ENCODE measurements at regions not wholly inside any gene's neighbourhood (a gene's known extent, or its start where the extent isn't known, plus 50 kb on each side); places are given as distances from the start of the nearest gene placed in this dataset.

GRCh38 chr1:187959062-187959461 lies 1130.3 kb downstream of the PLA2G4A start:
- H3K4me3 ChIP-seq (ENCODE audit: low read length), result no peak overlapping the region
- H3K27me3 ChIP-seq (ENCODE audit: insufficient read depth, low read depth, low read length), result no peaks in the 10 kb centered on the region
- H2AFZ ChIP-seq (ENCODE audit: low read depth, low read length), result no peak overlapping the region
- no peaks in the 10 kb centered on the region for H3F3A ChIP-seq (ENCODE audit: insufficient read depth, low read length, poor library complexity, severe bottlenecking)
- no peaks in the 10 kb centered on the region for H3K79me2 ChIP-seq (replicated peaks; ENCODE audit: insufficient read depth, low read length)
- no peak overlapping the region for H3K27ac ChIP-seq (ENCODE audit: low read length)
- no peaks in the 10 kb centered on the region for H3K9me3 ChIP-seq (ENCODE audit: low read length)
- TF ChIP-seq EP300 (conservative IDR thresholded peaks at IDR 0.05; ENCODE audit: poor library complexity, severe bottlenecking), result no peak
- TF ChIP-seq EZH2 (IDR thresholded peaks at IDR 0.05; ENCODE audit: borderline replicate concordance, insufficient read depth, low read length, poor library complexity, severe bottlenecking), result no peak
- no peak for TF ChIP-seq SMC3 (conservative IDR thresholded peaks at IDR 0.05; ENCODE audit: poor library complexity)
- TF ChIP-seq MXI1 (conservative IDR thresholded peaks at IDR 0.05; ENCODE audit: poor library complexity, severe bottlenecking), result no peak
- TF ChIP-seq, protein P1, sequence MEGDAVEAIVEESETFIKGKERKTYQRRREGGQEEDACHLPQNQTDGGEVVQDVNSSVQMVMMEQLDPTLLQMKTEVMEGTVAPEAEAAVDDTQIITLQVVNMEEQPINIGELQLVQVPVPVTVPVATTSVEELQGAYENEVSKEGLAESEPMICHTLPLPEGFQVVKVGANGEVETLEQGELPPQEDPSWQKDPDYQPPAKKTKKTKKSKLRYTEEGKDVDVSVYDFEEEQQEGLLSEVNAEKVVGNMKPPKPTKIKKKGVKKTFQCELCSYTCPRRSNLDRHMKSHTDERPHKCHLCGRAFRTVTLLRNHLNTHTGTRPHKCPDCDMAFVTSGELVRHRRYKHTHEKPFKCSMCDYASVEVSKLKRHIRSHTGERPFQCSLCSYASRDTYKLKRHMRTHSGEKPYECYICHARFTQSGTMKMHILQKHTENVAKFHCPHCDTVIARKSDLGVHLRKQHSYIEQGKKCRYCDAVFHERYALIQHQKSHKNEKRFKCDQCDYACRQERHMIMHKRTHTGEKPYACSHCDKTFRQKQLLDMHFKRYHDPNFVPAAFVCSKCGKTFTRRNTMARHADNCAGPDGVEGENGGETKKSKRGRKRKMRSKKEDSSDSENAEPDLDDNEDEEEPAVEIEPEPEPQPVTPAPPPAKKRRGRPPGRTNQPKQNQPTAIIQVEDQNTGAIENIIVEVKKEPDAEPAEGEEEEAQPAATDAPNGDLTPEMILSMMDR (IDR thresholded peaks at IDR 0.05; ENCODE audit: poor library complexity, severe bottlenecking), result no peak
- no peak for TF ChIP-seq RAD21 (conservative IDR thresholded peaks at IDR 0.05)
- no peak for TF ChIP-seq TAF1 (IDR thresholded peaks at IDR 0.05; ENCODE audit: low read depth)
- H3K36me3 ChIP-seq (ENCODE audit: insufficient read depth, low read length), result no peaks in the 10 kb centered on the region
- H3K9me2 ChIP-seq (ENCODE audit: insufficient read depth, low read length), result no peaks in the 10 kb centered on the region
- no peak overlapping the region for H3K4me2 ChIP-seq (ENCODE audit: low read length)
- no peak overlapping the region for H3K9ac ChIP-seq (ENCODE audit: low read length)
- H4K20me1 ChIP-seq (ENCODE audit: insufficient read depth), result no peaks in the 10 kb centered on the region

- TF ChIP-seq, protein P2, sequence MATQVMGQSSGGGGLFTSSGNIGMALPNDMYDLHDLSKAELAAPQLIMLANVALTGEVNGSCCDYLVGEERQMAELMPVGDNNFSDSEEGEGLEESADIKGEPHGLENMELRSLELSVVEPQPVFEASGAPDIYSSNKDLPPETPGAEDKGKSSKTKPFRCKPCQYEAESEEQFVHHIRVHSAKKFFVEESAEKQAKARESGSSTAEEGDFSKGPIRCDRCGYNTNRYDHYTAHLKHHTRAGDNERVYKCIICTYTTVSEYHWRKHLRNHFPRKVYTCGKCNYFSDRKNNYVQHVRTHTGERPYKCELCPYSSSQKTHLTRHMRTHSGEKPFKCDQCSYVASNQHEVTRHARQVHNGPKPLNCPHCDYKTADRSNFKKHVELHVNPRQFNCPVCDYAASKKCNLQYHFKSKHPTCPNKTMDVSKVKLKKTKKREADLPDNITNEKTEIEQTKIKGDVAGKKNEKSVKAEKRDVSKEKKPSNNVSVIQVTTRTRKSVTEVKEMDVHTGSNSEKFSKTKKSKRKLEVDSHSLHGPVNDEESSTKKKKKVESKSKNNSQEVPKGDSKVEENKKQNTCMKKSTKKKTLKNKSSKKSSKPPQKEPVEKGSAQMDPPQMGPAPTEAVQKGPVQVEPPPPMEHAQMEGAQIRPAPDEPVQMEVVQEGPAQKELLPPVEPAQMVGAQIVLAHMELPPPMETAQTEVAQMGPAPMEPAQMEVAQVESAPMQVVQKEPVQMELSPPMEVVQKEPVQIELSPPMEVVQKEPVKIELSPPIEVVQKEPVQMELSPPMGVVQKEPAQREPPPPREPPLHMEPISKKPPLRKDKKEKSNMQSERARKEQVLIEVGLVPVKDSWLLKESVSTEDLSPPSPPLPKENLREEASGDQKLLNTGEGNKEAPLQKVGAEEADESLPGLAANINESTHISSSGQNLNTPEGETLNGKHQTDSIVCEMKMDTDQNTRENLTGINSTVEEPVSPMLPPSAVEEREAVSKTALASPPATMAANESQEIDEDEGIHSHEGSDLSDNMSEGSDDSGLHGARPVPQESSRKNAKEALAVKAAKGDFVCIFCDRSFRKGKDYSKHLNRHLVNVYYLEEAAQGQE (IDR thresholded peaks at IDR 0.05; ENCODE audit: borderline replicate concordance), result no peak
- TF ChIP-seq RAD21 (conservative IDR thresholded peaks at IDR 0.05), result no peak
- Histone ChIP-seq H3K4me3 (ENCODE audit: low read length) (no peak overlapping the region), H3K4me2 (ENCODE audit: low read length) (no peak overlapping the region), H4K20me1 (ENCODE audit: insufficient read depth) (no peaks in the 10 kb centered on the region), H3K27ac (ENCODE audit: low read length) (no peak overlapping the region), H2AFZ (ENCODE audit: low read depth, low read length) (no peak overlapping the region), H3K79me2 (replicated peaks; ENCODE audit: insufficient read depth, low read length) (no peaks in the 10 kb centered on the region), H3K36me3 (ENCODE audit: insufficient read depth, low read length) (no peaks in the 10 kb centered on the region), H3K27me3 (ENCODE audit: insufficient read depth, low read depth, low read length) (no peaks in the 10 kb centered on the region), H3K9me2 (ENCODE audit: insufficient read depth, low read length) (no peaks in the 10 kb centered on the region), H3F3A (ENCODE audit: insufficient read depth, low read length, poor library complexity, severe bottlenecking) (no peaks in the 10 kb centered on the region), H3K9ac (ENCODE audit: low read length) (no peak overlapping the region), H3K9me3 (ENCODE audit: low read length) (no peaks in the 10 kb centered on the region)
These were observed 1131.4 kb downstream of the PLA2G4A start for GRCh38 chr1:187960125-187960638.

DNA sequence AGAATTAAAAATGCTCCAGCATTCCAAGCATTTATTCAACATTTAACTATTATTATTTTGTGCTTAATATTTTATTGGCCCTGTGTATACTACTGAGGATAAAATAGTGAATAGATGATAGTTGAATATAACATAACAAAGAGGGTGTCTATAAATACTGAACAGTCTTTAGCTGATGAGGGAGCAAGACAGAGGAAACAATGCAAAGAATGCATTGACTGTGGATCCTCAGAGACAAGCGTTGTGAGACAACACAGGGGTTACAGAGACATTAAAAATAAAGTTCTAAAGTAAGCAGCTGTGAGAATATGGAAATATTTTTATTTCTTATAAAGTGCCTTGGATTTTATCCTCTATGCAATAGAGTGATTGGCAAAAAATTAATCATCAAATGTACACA lies 1133.1 kb downstream of the PLA2G4A start:
- Histone ChIP-seq H3K9ac (ENCODE audit: low read length) (no peak overlapping the region), H3K9me3 (ENCODE audit: low read length) (no peaks in the 10 kb centered on the region), H3K79me2 (replicated peaks; ENCODE audit: insufficient read depth, low read length) (no peaks in the 10 kb centered on the region), H4K20me1 (ENCODE audit: insufficient read depth) (no peaks in the 10 kb centered on the region), H3K4me2 (ENCODE audit: low read length) (no peak overlapping the region), H3K36me3 (ENCODE audit: insufficient read depth, low read length) (no peaks in the 10 kb centered on the region), H3F3A (ENCODE audit: insufficient read depth, low read length, poor library complexity, severe bottlenecking) (no peaks in the 10 kb centered on the region), H3K9me2 (ENCODE audit: insufficient read depth, low read length) (no peaks in the 10 kb centered on the region), H3K27ac (ENCODE audit: low read length) (no peak overlapping the region), H3K27me3 (ENCODE audit: insufficient read depth, low read depth, low read length) (no peaks in the 10 kb centered on the region), H3K4me3 (ENCODE audit: low read length) (no peak overlapping the region), H2AFZ (ENCODE audit: low read depth, low read length) (no peak overlapping the region)
- TF ChIP-seq RAD21 (conservative IDR thresholded peaks at IDR 0.05), result no peak
- TF ChIP-seq EZH2 (IDR thresholded peaks at IDR 0.05; ENCODE audit: borderline replicate concordance, insufficient read depth, low read length, poor library complexity, severe bottlenecking), result no peak
- TF ChIP-seq SMC3 (conservative IDR thresholded peaks at IDR 0.05; ENCODE audit: poor library complexity), result no peak
- TF ChIP-seq POLR2AphosphoS5 (IDR thresholded peaks at IDR 0.05), result no peak
- TF ChIP-seq, protein P1 (IDR thresholded peaks at IDR 0.05; ENCODE audit: poor library complexity, severe bottlenecking), result no peak
- TF ChIP-seq MXI1 (conservative IDR thresholded peaks at IDR 0.05; ENCODE audit: poor library complexity, severe bottlenecking), result no peak
- no peak for TF ChIP-seq EP300 (conservative IDR thresholded peaks at IDR 0.05; ENCODE audit: poor library complexity, severe bottlenecking)
- TF ChIP-seq, protein P2 (IDR thresholded peaks at IDR 0.05; ENCODE audit: borderline replicate concordance), result no peak
- TF ChIP-seq TAF1 (IDR thresholded peaks at IDR 0.05; ENCODE audit: low read depth), result no peak
